Nephron (organoid): ENCODE measurements at regions not wholly inside any gene's neighbourhood (a gene's known extent, or its start where the extent isn't known, plus 50 kb on each side); places are given as distances from the start of the nearest gene placed in this dataset.
A peak's percentile ranks its signal among the peaks of the same experiment; 100 is the strongest.

Source experiments
- H3K27ac Mint-ChIP-seq, 3 experiments: 2 replicates each; pipeline ENCODE4 v1.8.0; 2020; ENCODE audit warnings: mixed read lengths in 3 of 3, mild to moderate bottlenecking in 2 of 3, moderate library complexity in 1 of 3
- H3K27me3 Mint-ChIP-seq: 2 replicates; pipeline ENCODE4 v1.8.0; 2021; ENCODE audit warnings: low read depth, mild to moderate bottlenecking, moderate library complexity, mixed read lengths
- H3K36me3 Mint-ChIP-seq: 2 replicates; pipeline ENCODE4 v1.8.0; 2020; ENCODE audit warnings: low read depth, mixed read lengths
- H3K4me1 Mint-ChIP-seq: 2 replicates; pipeline ENCODE4 v1.8.0; 2020; ENCODE audit warnings: mixed read lengths
- H3K4me3 Mint-ChIP-seq, 3 experiments: 2 replicates each; pipeline ENCODE4 v1.8.0; 2020; ENCODE audit warnings: mild to moderate bottlenecking in 3 of 3, mixed read lengths in 3 of 3, moderate library complexity in 2 of 3
- H3K9me3 Mint-ChIP-seq: 2 replicates; pipeline ENCODE4 v1.8.0; 2020; ENCODE audit warnings: mixed read lengths
- CTCF ChIP-seq, 3 experiments: fragments of 200-600 bp; sonication (generic); IDR thresholded peaks; one replicate each; pipeline ENCODE4 v1.5.0; 2021; ENCODE audit warnings: antibody characterized with exemption in 3 of 3; ENCODE audit not compliant: unreplicated experiment in 3 of 3

- Mint-ChIP-seq H3K27me3 (no peaks in the 10 kb centered on the region), H3K9me3 (no peaks in the 10 kb centered on the region), H3K36me3 (no peaks in the 10 kb centered on the region), H3K4me1 (peaks cover 55% of the 10 kb centered on the region), H3K27ac (peak overlapping the region in 2 of 3 experiments; percentile 92 to 93), H3K4me3 (no peak overlapping the region)
- TF ChIP-seq CTCF (IDR thresholded peaks at IDR 0.05; ENCODE audit: unreplicated experiment in 3 of 3) = no peak
Observed at GRCh38 chr11:121886996-121887395, 229.0 kb downstream of the BLID start.

GRCh38 chr11:121886005-121886734, 229.8 kb downstream of the BLID start:
- no peak for TF ChIP-seq CTCF (IDR thresholded peaks at IDR 0.05; ENCODE audit: unreplicated experiment in 3 of 3)
- Mint-ChIP-seq H3K4me1 (peaks cover 47% of the 10 kb centered on the region), H3K27ac (peak overlapping the region; percentile 85 to 93 (median 92)), H3K9me3 (no peaks in the 10 kb centered on the region), H3K36me3 (no peaks in the 10 kb centered on the region), H3K4me3 (peak overlapping the region in 1 of 3 experiments; percentile 23), H3K27me3 (no peaks in the 10 kb centered on the region)

- no peak for TF ChIP-seq CTCF (IDR thresholded peaks at IDR 0.05; ENCODE audit: unreplicated experiment in 3 of 3)
- Mint-ChIP-seq H3K27me3 (no peaks in the 10 kb centered on the region), H3K9me3 (no peaks in the 10 kb centered on the region), H3K27ac (peak overlapping the region in 1 of 3 experiments; percentile 93), H3K4me1 (peaks cover 34% of the 10 kb centered on the region), H3K4me3 (no peak overlapping the region), H3K36me3 (no peaks in the 10 kb centered on the region)
Observed at GRCh38 chr11:121884626-121885025, 231.4 kb downstream of the BLID start.

GRCh38 chr11:121881806-121882205, 234.2 kb downstream of the BLID start:
- Mint-ChIP-seq H3K9me3 (no peaks in the 10 kb centered on the region), H3K36me3 (no peaks in the 10 kb centered on the region), H3K27me3 (no peaks in the 10 kb centered on the region), H3K4me1 (peaks cover 21% of the 10 kb centered on the region), H3K27ac (no peak overlapping the region), H3K4me3 (no peak overlapping the region)
- TF ChIP-seq CTCF (IDR thresholded peaks at IDR 0.05; ENCODE audit: unreplicated experiment in 3 of 3) = no peak

- H3K4me1 Mint-ChIP-seq = no peaks in the 10 kb centered on the region
- no peak for TF ChIP-seq CTCF (IDR thresholded peaks at IDR 0.05; ENCODE audit: unreplicated experiment in 3 of 3)
- H3K36me3 Mint-ChIP-seq = no peaks in the 10 kb centered on the region
- H3K9me3 Mint-ChIP-seq = no peaks in the 10 kb centered on the region
- H3K4me3 Mint-ChIP-seq = no peak overlapping the region
- no peak overlapping the region for H3K27ac Mint-ChIP-seq
- no peaks in the 10 kb centered on the region for H3K27me3 Mint-ChIP-seq
Observed at GRCh38 chr11:121877152-121877551, 238.9 kb downstream of the BLID start.

- Mint-ChIP-seq H3K4me1 (peaks cover 17% of the 10 kb centered on the region), H3K27me3 (no peaks in the 10 kb centered on the region), H3K4me3 (no peak overlapping the region), H3K36me3 (no peaks in the 10 kb centered on the region), H3K9me3 (no peaks in the 10 kb centered on the region), H3K27ac (no peak overlapping the region)
- no peak for TF ChIP-seq CTCF (IDR thresholded peaks at IDR 0.05; ENCODE audit: unreplicated experiment in 3 of 3)
Observed at GRCh38 chr11:121873766-121874165, 242.2 kb downstream of the BLID start.
